NCI-H1930 (cell line): ENCODE measurements at regions not wholly inside any gene's neighbourhood (a gene's known extent, or its start where the extent isn't known, plus 50 kb on each side); places are given as distances from the start of the nearest gene placed in this dataset.

Experiments
- DNase-seq, 2 experiments: peaks; one replicate each; lab custom pipeline; 2025; lab: John Stamatoyannopoulos, UW

DNA sequence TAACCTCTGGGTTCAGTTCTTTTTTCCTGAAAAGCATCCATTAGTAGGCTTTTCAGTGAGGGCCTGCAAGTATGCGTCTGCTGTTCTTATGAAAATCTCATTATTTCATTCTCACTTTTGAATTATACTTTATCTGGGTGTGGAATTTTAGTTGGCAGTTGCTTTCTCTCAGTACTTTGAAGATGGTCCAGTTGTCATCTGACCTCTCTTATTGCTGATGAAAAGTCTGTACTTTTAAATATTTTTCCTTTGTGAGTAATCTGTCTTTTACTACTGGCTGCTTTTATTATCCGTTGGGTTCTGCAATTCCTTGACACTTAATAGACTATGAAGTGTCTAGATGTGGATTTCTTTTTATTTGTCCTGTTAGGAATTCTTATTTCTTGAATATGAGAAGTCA, 307.8 kb downstream of the CYP26B1 start:
- DNase-seq: no peak

DNA sequence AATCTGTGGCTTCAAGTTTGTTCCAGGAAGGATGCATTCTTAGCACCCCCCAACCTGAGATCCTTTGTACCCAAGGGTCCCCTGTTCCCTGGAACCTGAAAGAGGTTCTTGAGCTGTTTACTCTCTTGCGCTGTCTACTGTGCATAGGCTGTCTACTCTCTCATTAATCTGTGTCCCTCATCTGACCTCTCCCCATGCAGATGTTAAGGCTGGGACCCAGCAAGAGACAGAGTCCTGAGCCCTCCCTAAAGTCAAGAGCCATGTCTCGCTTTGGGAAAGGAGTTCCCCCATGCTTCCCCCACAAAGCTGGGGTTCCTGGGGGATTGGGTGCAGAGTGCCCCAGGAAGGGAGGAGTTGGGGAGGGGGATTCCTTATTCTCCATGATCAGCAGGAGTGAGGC, 312.9 kb downstream of the CYP26B1 start:
- DNase-seq: no peak

DNA sequence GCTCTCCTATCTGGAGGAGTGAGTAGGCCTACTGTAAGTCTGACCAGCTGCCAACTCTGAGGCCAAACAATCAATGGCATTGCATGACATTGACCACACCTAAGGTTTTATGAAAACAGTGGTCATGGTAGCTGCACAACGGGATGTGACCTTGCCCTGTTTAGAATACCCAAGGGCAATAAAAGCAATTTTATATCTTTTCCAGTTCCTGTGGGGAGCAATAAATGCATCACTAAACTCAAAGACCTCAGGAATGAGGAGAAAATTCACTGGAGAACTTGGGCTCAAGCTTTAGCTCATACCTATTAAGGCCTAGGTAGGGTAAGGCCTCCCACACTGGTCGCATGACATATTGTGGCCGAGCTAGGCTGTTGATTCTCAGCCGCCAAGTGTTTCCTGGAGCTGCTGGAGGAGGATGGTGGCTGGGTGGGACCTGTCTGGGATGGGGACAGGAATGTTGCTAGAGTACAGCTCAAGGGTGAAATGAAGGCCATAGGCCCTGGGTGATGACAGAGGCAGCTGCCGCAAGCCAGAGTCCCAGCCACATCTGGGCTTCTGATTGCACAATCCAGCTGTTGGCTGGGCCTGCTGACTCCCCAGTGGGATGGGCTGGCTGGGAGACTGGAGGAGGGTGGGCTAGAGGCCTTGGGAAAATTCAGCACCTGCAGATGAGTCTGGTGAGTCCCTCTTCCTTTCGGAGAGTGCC, 313.7 kb downstream of the CYP26B1 start:
- no peak for DNase-seq

DNA sequence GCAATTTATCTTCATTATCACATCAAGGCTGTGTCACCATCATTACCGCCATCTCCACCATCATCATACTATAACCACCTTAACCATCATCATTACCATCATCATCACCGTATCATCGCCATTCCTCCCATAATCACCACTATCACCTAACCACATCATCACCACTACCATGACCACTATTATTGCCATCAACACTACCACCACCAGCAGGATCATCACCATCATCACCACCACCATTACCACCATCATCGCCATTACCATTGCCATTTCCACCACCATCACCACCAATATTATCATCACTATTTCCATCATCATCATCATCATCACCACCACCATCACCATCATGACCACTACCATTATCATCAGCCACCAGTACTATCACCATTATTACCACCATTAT, 314.4 kb downstream of the CYP26B1 start:
- no peak for DNase-seq

DNA sequence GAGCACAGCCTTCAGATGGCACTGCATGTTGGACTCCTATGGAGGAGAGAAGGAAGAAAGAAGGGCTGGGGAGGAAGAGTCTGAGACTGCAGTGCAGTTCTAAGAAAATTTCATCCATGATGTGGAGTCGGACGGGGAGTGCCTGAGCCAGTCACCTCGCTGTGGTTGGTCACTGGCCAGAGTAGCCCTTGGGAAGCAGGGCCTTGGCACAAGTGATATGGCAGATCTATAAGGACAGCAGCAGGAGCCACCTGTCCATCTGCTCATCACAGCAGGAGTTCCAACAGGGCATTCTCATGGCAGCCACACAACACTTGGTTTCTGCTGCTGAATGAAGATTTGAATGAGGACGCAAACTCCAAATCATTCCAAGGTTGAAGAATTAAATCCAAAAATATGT, 314.8 kb downstream of the CYP26B1 start:
- no peak for DNase-seq

DNA sequence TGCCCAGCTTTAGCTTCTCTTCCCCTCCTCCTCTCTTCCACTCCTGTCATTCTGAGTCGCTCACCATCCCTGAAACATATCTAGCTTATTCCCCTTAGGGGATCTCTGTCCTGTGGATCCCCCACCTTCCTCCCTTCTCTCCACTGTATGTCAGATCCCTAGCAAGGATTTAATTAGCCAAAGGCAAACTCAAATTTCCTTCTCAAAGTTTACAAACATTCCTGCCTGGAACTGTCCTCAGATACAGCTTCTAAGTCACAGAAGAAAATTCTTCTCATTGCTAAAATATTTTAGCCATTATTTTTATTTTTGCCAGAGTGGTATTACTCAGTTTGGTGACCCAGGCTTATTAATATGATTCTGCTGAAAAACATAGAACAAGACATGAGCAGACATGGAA, 315.3 kb downstream of the CYP26B1 start:
- DNase-seq: no peak

DNA sequence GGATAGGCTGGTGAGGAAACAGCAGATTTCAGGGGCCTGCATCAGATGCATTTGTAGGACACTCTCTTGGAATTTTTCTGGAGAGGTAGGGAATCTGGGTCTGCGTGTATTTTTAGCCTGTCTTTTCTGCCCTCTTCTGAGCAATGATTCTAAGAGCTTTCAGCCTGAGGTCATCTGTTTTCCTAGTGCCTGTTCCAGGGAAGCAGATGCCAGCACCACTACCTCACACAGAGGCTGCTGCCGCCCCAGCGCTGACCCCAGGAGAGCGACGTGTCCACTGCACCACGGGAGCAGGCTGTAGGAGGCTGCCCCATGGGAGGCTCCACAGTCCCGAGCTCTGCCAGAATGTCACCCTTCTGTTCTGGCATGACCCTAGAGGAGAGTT, 316.5 kb downstream of the CYP26B1 start:
- DNase-seq: no peak

DNA sequence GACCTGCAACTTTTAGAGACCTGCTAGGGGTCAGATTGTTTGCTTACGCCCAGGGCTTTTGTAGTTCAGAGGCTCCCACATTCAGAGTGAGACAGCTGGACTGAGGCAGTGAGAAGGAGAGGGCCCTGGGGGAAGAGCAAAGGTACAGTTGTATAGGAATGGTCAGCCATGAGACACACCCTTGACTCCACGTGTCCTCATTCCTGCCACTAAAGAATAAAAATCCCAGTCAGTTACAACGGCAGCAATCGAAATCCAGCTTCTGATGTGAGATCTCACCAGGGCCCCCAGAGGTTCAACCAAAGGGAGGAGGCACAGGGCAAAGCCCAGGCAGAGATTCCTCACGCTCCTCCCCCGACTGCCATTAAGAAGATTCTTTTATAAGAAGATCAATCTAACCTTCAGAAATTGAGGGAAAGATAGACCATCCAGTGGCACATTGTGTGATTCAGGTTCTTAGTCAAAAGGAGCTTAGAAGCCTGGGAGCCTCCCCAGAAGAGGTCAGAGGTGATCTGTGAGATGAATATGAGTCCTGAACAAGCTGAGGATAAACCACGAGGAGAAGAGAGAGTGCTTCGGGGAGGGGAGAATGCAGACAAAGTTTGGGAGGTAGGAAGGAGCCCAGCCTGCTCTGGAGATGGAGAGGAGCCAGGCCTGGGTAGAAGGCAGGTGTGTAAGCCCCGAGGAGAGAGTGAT, 317.0 kb downstream of the CYP26B1 start:
- no peak for DNase-seq

DNA sequence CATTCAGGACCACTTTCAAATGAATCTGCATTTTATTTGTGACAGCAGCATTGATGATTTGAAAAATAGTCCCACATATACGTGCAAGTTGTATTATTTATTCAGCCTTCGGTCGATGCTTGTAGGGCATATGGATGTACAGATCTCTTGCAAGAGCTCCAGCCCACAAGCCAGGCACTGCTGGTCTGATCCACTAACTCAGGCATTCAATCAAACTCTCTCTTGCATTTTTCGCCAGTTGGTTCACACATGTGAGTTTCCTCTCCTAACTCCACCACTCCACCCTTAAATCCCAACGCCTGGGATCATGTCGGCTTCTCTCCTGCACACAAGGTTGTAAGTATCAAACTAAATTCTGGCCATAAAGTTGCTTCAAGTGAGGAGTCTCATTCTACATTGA, 318.7 kb downstream of the CYP26B1 start:
- DNase-seq: no peak

DNA sequence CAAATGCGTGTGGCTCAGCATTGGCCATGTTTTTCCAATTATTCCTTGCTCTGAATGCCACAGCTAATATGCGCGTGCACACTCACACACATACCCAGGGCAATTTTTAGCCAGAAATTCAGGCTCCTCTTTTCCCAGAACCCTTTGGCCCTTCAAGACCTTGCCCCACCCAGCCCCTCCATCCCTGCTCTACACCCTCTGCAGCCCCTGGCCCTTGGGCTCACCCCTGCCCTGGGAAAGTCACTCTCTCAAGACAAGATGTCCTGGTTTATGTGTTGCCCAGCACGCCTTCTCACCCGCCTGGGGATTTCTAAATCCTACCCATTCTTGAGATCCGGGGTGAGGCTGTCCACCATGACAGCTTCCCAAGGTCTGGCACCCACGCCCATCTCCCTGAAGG, 319.7 kb downstream of the CYP26B1 start:
- DNase-seq: no peak

DNA sequence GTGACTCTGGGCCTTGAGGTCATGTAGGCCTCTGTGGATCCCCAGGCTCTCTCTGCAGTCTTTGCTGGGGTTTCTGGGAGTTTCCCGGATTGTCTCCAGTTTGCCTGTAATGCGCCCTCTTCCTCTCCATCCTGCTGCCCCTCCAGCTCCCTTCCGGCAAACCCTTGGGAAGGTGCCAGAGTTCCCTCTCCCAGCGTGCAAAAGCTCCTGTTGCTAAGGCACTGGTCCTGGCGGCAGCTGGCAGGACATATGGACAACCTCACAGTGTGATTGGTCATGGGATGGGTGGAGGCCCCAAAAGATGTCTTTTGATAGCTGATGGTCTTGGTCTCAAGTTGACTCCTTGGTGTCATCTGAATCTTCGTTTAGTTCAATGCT, 320.1 kb downstream of the CYP26B1 start:
- no peak for DNase-seq

DNA sequence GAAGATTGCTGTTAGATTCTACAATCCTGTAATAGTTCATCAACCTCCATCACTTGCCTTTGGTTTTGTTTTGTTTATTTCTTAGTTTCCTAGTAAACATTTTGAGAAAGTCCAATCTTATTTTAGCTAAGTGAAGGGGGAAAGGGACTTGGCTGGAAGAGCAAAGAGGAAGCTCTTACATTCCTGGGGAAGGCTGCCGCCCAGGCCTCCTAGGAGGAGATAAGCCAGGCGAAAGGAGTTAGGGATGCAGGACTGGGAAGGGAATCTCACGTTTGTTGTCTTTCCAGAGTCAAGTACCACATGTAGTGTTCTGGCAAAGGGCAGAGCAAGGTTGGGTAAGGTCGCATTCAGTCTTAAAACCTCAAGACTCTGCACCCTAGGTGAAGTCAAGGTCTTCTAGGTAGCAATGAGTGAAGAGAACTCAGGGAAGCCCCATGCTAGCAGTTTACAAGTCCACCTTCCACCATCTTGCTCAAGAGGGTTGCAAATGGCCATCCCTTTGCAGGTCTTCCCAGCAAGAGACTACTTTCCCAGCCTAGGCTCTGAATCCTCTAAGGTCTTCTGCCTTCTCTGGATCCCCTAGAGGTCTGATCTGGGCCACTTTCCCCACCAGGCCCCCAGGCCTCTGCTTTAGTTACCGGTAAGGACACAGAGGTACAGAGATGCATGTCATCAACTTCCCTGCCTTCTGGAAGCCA, 320.7 kb downstream of the CYP26B1 start:
- DNase-seq: no peak

DNA sequence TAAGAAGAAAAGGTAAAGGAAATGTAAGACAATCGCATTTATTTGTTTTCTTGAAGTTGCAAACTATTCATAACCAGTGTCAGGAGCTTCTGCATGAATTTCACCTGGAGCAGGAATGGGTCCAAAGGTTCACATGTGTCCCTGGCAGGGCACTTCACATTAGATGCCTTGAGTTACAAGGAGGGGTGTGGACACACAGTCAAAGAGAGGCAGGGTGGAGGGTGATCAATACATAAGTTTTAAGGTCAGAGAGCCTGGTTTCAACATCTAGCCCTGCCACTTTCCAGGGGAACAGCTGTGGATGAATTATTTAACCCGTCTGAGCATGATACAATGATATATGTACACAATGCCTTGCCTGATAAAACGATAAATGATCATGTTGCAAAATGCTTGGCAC, 321.4 kb downstream of the CYP26B1 start:
- no peak for DNase-seq

DNA sequence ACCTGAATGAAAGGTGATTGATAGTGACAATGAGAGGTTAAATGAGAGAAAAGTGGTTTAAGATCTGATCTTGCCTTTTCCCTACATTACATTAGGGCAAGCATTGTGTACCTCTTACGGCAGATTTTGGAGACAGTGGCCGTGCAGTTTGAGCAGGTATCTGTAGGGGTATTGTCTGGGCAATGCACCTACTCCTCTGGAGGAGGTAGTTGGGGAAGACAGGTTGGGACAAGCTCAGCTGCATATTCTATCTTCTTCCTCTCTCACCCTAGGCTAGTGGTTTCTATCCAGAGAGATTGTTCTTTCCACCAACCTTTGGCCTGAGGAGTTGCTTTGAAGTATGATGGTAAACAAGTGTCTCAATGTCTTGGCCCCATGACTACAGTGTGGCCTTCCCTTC, 323.2 kb downstream of the CYP26B1 start:
- DNase-seq: no peak

DNA sequence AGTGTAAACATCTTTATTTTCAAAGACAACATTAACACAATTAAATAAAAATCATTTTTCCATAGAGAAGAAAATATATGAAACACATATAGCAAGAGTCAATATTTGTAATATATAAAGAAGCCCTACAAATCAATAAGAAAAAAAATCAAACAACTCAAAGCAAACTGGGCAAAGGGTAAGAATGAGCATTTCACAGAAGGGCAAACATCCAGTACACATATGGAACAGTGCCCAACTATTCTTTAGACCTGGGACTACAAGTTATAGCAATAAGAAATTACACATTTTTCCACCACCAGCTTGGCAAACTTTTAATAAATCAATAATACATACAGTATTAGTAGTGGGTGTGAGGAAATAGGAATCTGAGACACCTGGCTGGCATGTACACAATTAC, 324.1 kb downstream of the CYP26B1 start:
- no peak for DNase-seq

DNA sequence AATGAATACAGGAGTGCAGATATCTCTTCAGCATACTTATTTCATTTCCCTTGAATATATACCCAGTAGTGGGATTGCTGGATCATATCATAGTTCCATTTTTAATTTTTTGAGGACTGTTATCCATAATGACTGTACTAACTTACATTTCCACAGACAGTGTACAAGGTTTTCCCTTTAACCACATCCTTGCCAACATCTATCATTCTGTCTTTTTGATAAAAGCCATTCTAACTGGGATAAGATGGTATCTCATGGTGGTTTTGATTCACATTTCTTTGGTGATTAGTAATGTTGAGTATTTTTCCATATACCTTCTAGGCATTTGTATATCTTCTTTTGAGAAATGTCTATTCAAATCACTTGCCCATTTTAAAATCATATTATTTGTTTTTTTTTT, 325.2 kb downstream of the CYP26B1 start:
- DNase-seq: no peak

DNA sequence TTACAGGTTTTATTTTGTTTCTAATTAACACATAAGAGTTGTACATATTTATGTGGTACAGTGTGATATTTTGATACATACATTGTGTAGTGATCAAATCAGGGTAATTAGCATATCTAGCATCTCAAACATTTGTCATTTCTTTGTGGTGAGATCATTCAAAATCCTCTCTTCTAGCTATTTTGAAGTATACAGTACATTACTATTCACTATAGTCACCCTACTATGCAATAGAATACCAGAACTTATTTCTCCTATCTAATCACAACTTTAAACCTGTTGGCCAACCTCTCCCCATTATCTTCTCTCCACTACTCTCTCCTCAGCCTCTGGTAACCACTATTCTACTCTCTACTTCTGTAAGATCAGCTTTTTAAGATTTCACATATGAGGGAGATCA, 325.8 kb downstream of the CYP26B1 start:
- DNase-seq: no peak

DNA sequence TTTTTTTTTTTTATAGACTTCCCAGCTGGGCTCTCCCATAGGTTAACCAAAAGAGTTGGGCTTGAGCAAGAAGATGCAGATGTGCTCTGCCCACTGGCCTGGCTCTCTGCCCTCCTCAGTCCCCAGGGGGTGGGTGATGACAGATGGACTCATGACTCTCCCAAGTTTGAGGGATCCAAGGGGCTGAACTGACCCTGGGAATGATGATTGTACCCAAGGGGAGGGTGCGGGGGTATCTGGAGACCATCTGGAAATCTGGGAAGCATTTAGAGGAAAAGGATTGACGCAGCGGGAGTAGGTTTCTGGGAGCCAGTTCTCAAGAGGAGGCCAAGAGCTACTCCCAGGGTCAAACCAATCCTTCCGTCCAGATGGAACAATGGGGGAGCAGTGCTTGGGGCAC, 330.8 kb downstream of the CYP26B1 start:
- DNase-seq: no peak

DNA sequence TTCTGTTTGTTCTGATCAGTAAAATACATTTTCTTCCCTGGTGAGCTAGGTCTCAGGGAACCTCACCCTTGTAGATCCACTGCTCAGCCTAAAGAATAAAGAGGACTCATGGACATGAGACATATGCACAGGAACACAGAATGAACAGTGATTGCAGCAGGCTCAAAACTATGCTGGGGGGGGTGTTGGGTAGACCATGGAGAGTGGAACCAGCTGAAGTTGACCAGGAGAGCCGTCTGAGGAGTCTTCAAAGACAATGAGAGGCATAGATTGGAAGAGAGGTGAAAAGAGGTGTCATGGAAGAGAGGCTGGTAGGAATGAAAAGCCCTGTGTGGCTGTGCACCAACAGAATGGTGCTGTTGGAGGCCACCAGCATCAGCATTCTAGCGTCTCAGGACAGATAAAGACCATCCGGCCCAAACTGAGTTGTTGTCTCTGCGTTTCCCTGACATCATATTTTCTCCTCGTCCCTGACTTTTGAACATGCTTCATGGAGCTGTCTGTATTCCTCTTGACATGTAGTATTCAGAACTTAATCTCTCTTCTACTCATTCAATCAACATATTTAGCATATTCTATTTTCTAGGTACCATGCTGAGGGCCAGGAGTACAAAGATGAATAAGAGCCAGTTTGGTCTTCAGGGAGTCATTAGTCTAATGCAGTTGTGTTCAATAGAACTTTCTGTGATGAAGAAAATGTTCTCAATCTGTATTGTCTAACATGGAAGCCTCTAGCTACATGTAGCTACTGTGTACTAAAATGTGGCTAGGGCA, 331.8 kb downstream of the CYP26B1 start:
- no peak for DNase-seq

DNA sequence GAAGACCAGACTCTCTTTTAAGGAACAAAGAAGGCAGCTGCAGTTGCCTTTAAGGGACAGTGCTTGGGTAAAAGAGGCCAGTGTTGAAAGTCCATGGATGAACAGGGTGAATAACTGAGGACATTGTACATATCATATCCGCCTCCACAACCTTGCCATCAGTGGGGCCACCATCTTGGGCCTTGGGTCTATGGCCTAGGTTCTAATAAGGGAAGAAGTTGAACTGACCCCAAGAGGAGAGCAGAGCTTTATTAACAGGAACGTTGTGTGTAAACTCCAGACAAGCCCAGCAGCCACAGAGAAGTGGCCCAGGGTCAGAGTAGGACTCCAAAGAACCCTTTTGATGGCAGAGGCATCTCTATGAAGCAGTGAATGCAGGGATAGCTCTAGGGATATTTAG, 332.8 kb downstream of the CYP26B1 start:
- DNase-seq: no peak

DNA sequence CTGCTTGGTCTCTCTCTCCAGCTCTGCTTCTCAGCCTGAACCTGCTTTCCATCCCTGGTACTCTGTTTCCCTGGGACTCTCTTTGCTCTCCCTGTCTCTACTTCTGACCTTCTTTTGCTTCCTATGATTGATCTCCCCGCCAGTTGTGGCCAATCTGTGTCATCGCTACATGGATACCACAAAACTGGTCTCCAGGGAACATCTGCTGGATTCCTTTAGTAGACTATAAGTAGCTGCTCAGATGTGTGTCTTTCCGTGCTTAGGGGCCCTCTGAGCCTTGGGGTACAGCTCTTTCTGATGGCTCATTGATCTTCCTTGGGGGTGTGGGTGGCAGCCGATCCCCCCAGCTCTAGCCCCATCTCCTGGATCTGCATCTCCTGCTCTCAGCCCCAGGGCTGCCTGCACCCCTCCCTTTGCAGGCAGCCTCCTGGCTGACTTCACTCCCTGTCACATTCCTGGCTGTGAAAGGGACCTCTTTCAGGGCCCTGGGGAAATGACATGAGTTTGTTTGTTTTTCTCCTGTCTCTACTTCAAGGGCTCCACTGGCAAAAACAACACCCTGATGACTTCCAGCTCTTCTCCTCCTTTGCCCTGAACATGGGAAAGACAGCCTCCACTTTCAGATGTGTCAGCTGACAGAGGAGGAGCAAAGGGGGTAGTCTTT, 333.7 kb downstream of the CYP26B1 start:
- no peak for DNase-seq

DNA sequence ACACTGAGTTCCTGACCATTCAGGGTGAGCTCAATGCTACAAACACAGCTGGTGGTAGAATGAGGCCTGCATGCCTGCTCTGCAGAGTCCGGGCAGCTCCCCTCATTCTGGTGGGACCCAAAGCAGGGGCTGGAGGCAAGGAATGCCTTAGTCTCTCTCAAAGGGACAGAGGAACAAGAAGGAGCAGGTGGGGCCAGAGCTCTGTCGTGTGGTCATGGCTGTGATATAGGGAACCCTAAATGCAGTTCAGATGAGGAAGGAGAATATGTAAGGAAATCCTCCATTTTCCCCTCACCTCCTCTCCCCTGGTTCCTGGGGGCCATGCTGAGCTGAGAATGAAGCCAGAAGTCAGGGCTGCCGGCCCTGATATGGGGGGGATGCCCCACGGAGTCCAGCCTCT, 334.3 kb downstream of the CYP26B1 start:
- DNase-seq: no peak
